NCI-H146 treated with DMSO at 0.1 percent for 48 hours (cell line): ENCODE measurements at regions not wholly inside any gene's neighbourhood (a gene's known extent, or its start where the extent isn't known, plus 50 kb on each side); places are given as distances from the start of the nearest gene placed in this dataset.
"Not testable (repeated sequence)": the region's sequence is repeated elsewhere in the genome, so short reads cannot be mapped to it uniquely, and the experiment has no call there.

Source experiments
- DNase-seq: peaks from one replicate; lab custom pipeline; 2025; ENCODE audit not compliant: unreplicated experiment; lab: John Stamatoyannopoulos, UW

DNA sequence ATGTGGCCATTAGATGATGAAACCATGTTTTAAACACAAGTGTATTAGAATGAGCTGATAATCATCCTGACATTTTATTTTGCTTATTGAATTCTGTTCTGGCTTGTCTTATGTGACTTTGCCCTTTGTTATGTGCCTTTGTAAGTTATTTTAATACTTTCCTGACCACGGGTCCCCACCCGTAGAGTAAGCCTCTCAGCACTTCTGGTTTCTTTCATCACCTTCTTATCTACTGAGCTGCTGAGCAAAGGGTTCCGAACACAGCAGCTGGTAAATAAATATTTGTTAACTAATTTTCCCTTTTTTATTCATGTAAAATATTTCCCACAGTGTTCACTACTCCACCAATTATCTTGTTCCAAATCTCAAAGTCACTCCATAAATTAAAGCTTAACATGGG is 1115.3 kb downstream of the SORCS3 start:
- DNase-seq, result no peak

GRCh38 chr10:105751688-105752087 is 1110.6 kb downstream of the SORCS3 start:
- no peak for DNase-seq

GRCh38 chr10:105745596-105746148 is 1104.6 kb downstream of the SORCS3 start:
- DNase-seq, result no peak

DNA sequence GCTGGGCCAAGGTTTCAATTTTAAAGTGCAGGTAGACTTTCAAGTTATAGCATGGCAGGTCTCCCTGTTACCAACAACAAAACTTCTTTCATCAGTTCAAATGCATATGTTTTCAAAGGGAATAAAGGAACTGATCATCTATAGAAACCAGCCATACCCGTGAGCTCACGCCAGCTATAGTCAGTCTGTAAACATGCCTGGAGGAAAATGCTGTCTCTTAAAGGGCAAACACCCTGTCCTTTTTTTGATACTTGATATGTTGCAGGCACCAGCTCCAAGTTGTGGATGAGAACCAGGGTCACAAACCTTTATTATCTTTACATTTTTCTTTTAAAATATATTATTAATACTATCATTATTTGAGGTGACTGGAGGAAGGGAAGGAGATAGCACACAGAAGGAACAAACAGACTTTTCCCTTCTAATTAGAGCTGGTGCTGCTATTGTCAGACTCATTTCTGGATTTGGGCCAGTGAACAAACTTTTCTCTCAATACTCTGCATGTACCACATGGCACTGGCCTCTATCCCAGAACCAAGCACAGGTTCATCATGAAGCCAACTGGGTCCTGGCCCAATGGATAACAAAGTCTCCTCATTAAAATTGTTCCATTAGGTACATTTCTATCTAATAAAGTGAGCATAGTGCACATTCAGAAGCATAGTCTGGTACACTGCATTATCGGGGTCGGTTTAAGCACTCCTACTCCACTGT is 1102.4 kb downstream of the SORCS3 start:
- no peak for DNase-seq

DNA sequence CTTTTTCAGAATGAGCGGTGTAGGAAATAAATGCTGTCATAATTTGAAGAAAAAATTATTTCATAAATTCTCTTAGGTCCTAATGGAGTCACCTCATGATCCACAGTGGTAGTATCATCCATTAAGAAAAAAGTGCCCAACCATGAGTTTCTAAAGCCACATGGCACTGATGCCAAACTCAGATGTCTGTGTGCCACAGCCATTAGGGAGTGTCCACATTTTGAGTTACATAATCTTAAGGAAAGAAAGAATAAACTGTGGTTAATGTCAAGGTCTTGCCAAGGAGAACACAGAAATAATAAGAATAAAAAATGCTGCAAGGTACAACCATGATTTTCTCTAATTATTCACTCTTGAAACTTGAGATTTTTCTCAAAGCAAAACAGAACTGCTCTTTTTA is 1101.8 kb downstream of the SORCS3 start:
- DNase-seq, result no peak

DNA sequence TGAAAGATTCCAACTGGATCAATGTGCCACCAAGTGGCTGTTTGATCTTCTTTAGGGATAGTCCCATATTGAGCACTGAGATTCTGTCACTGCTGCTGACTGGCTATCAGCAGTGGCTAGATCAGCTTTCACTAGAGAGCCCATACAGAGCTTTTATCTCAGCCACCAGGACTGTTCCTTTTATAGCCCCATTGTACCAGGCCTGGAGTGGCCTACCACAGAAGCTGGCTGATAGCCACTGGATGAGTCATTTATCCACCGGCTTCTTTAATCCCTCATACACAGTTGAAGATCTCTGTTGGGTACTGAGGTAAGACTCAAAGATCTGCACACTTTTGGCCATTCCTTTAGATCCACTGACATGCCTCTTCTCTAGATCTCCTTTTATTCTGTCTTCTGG is 1101.1 kb downstream of the SORCS3 start:
- no peak for DNase-seq

GRCh38 chr10:105734479-105734878 is 1093.4 kb downstream of the SORCS3 start:
- DNase-seq, result no peak

DNA sequence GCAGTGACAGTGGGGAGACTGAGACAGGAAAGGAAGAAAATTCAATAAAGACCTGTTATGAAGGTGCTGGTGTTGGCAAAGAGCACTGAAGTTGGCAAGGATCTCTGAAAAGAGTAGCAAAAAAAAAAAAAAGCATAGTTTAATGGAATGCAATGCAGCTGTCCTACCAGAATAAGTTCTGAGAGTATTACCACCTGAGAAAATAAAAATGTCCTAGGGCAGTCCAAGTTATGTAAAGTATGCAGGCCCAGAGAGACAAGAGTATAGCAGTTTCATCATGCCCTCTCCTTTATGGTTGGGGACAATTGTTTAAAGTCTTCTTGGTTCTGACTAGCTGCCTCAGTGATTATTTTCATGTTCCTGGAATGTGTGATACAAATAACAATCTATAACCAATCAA is 1092.8 kb downstream of the SORCS3 start:
- no peak for DNase-seq

GRCh38 chr10:105729428-105729827 is 1088.3 kb downstream of the SORCS3 start:
- DNase-seq, result no peak

DNA sequence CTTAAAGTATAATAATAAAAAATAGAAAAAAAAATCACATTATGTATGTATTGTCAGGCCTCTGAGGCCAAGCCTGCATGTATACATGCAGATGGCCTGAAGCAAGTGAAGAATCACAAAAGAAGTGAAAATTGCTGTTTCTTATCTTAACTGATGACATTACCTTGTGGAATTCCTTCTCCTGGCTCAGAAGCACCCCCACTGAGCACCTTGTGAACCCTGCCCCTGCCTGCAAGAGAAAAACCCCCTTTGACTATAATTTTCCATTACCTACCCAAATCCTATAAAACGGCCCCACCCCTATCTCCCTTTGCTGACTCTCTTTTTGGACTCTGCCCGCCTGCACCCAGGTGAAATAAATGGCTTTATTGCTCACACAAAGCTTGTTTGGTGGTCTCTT is 1086.5 kb downstream of the SORCS3 start:
- DNase-seq, result not testable (repeated sequence)

GRCh38 chr10:105727131-105727530 is 1086.0 kb downstream of the SORCS3 start:
- no peak for DNase-seq

GRCh38 chr10:105726149-105726548 is 1085.1 kb downstream of the SORCS3 start:
- no peak for DNase-seq

- DNase-seq, result no peak
Measured at GRCh38 chr10:105725007-105725406, 1083.9 kb downstream of the SORCS3 start.

GRCh38 chr10:105718207-105718995 is 1077.3 kb downstream of the SORCS3 start:
- no peak for DNase-seq

- DNase-seq, result no peak
Measured at GRCh38 chr10:105714728-105715127, 1073.6 kb downstream of the SORCS3 start.

DNA sequence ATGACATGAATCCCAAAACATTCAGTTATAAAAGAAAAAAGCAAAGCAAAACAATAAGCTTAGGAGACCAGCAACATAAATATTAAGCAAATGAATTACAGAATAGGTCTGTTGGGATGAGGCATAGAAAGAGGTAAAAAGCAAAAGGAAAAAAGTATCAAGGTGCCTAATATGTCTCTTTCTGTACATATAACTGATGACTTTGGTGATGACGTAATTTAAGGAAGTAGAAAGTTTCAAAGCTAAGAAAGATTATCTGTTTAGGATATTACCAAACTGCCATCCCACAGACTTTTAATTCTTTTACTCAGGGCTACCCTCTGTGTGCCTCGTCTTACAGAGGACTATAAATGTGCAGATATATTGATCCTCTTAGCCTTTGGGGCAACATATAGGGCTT is 1066.5 kb downstream of the SORCS3 start:
- DNase-seq, result no peak

DNA sequence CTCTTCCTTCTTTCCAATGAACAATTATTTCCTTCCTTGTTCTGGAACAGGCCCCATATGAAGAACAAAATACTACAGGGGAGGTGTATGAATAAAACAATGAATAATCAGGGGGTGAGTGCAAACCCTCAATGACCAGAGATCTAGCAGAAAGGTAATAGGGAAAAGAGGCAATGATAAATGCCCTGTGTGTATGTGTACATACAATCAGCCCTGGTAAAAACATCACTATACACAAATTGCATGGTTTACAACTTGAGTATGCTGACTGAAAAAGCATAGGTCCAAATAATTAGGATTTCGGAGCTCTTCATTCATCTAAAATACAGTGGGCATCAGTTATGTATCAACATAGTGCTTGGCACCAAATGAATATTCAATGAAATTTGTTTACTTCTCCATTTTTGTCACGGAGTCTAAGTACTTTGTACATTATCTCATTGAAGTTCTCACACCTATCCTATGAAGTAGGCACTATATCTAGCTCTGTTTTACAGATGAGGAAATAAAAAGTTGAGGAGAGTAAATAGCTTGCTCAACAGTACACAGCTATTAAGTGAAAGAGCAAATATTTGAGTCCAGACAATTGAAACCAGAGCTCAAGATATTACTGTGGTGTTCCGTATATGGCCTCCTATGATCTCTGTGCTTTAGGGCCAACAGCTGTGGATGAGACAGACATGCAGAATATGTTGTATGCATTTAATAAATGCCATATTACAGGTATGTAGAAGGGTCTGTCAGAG is 1065.4 kb downstream of the SORCS3 start:
- DNase-seq, result no peak

DNA sequence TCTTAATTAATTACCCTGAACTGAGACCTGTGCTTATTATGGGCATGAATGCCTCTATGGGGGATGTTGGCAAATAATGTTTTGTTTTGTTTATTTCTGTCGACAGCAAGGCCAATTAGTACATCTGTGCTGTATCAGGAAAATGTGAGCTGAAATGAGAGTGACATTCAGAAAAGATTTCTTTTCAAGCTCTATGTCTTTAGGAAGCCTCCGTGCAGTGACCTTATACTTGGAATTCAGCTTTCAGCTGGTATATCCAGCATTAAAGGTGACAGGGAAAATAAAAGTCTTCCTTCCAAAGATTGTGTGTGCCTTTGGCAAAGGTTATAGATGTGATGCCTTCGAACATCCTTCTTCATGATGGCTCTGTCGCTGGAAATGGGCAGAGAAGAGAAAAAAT is 1061.1 kb downstream of the SORCS3 start:
- DNase-seq, result no peak

- no peak for DNase-seq
Measured at GRCh38 chr10:105700218-105700617, 1059.1 kb downstream of the SORCS3 start.

DNA sequence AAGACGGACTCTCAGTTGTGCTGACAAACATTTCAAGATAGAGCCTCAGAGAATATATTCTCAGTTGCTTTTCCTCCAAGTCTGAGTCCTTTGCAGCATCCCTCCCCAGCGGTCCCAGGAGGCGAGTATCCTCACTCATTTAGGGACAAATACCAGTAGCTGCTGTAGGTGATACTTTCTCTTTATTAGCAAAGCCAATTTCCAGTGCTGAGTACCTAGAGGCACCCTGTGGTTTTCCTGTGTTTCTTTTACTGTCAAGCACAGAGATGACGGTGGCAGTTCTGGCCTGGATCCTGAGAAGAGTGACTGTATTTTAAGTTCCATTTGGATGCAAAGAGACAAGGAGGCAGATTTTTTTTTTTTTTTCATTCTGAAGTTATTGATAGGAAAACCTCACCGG is 1058.4 kb downstream of the SORCS3 start:
- no peak for DNase-seq

DNA sequence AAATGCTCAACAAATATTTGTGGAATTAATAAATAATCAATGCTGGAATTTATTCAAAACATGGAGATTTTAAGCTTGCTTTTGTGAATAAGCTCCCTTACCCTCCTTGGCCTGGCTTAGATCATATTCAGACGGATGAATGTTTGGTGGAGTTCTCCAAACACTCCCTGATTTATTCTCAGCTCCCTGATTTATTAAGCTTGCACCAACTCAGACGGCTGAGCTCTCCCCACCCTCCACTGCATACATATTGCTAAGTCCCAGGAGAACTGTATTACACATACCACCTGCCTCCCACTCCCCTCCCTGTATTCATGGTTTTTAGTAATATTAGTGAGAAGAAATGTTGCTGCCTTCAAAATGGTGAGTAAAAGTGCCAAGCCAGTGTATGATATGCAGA is 1057.5 kb downstream of the SORCS3 start:
- DNase-seq, result no peak
